ENCODE measurements at regions not wholly inside any gene's neighbourhood (a gene's known extent, or its start where the extent isn't known, plus 50 kb on each side); places are given as distances from the start of the nearest gene placed in this dataset.
A peak's percentile ranks its signal among the peaks of the same experiment; 100 is the strongest.

GRCh38 chr1:201718346-201719202, 110.4 kb upstream of the IPO9 start:
- no peak overlapping the region for H3K4me3 Mint-ChIP-seq
- no peak for DNase-seq
- H3K9me3 Mint-ChIP-seq, result no peaks in the 10 kb centered on the region
- H3K27me3 Mint-ChIP-seq (ENCODE audit: insufficient read depth), result no peaks in the 10 kb centered on the region
- H3K36me3 Mint-ChIP-seq (ENCODE audit: low read depth), result peaks cover 13% of the 10 kb centered on the region
- H3K4me1 ChIP-seq (ENCODE audit: control insufficient read depth, insufficient read depth, low read length), result peaks cover 18% of the 10 kb centered on the region
- no peaks in the 10 kb centered on the region for H3K36me3 ChIP-seq (ENCODE audit: control insufficient read depth, insufficient read depth, low read length)
- H3K27ac Mint-ChIP-seq, result no peak overlapping the region
- 95 to 97% methylated on average over 26 to 36 of the region's 36 CpGs for WGBS, 2 experiments (ENCODE audit: insufficient coverage in 1 of 2, insufficient read length in 1 of 2)
- no peak overlapping the region for H3K4me3 ChIP-seq (ENCODE audit: low read length)
- H3K4me1 Mint-ChIP-seq, result peaks cover 37% of the 10 kb centered on the region
- no peaks in the 10 kb centered on the region for H3K27me3 ChIP-seq (ENCODE audit: control insufficient read depth, insufficient read depth, low read length, poor library complexity, severe bottlenecking)
- H3K9ac ChIP-seq (ENCODE audit: extremely low read depth, low read length, poor library complexity, severe bottlenecking), result no peak overlapping the region
- H3K9me3 ChIP-seq (ENCODE audit: control insufficient read depth, low read length), result no peaks in the 10 kb centered on the region
- H3K27ac ChIP-seq (ENCODE audit: low read depth, low read length), result no peak overlapping the region
- TF ChIP-seq, protein P1, sequence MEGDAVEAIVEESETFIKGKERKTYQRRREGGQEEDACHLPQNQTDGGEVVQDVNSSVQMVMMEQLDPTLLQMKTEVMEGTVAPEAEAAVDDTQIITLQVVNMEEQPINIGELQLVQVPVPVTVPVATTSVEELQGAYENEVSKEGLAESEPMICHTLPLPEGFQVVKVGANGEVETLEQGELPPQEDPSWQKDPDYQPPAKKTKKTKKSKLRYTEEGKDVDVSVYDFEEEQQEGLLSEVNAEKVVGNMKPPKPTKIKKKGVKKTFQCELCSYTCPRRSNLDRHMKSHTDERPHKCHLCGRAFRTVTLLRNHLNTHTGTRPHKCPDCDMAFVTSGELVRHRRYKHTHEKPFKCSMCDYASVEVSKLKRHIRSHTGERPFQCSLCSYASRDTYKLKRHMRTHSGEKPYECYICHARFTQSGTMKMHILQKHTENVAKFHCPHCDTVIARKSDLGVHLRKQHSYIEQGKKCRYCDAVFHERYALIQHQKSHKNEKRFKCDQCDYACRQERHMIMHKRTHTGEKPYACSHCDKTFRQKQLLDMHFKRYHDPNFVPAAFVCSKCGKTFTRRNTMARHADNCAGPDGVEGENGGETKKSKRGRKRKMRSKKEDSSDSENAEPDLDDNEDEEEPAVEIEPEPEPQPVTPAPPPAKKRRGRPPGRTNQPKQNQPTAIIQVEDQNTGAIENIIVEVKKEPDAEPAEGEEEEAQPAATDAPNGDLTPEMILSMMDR (conservative IDR thresholded peaks at IDR 0.05), result no peak

DNA sequence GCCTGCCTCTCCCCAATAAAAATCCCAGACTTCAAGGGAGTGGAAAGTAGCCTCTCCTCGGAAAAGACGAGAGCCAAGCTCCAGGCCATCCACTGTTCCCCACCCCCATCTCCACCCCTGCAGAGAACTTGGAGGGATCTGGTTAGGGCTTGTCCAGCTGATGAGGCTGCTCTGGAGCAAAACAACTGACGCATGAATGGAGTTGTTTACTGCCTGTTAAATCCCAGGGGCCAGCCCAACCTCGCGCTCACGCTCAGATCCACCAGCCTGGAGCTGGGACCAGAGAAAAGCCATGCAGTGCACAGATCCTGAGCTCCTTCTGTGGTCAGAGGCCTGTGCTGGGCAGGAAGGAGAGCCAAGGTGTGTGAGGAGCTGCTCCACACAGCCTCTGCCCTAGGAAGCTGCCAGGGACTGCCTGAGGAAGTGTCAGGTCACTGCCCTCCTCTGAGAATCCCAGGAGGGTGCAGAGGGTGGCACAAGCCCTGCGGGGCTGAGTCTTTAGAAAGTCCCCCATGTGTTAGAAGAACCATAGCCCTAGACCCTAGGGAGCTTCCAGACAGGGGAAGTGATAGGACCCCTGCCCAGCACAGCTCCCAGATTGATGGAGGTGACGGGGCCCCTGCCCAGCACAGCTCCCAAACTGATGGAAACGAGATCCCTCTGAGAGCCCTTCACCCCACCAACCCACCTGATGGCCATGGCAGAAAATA, 109.0 kb upstream of the IPO9 start:
- Histone ChIP-seq H3K27ac (ENCODE audit: low read depth, low read length) (no peak overlapping the region), H3K4me3 (ENCODE audit: low read length) (no peak overlapping the region), H3K36me3 (ENCODE audit: control insufficient read depth, insufficient read depth, low read length) (no peaks in the 10 kb centered on the region), H3K27me3 (ENCODE audit: control insufficient read depth, insufficient read depth, low read length, poor library complexity, severe bottlenecking) (no peaks in the 10 kb centered on the region), H3K9ac (ENCODE audit: extremely low read depth, low read length, poor library complexity, severe bottlenecking) (no peak overlapping the region), H3K9me3 (ENCODE audit: control insufficient read depth, low read length) (no peaks in the 10 kb centered on the region), H3K4me1 (ENCODE audit: control insufficient read depth, insufficient read depth, low read length) (peaks cover 18% of the 10 kb centered on the region)
- Mint-ChIP-seq H3K4me3 (peak overlapping the region; percentile 36), H3K27ac (peak overlapping the region; percentile 90), H3K27me3 (ENCODE audit: insufficient read depth) (no peaks in the 10 kb centered on the region), H3K36me3 (ENCODE audit: low read depth) (peaks cover 13% of the 10 kb centered on the region), H3K4me1 (peaks cover 44% of the 10 kb centered on the region), H3K9me3 (no peaks in the 10 kb centered on the region)
- TF ChIP-seq, protein P1 (conservative IDR thresholded peaks at IDR 0.05), result no peak
- 71 to 73% methylated on average over 4 to 9 of the region's 9 CpGs for WGBS, 2 experiments (ENCODE audit: insufficient coverage in 1 of 2, insufficient read length in 1 of 2)
- DNase-seq, result peak; percentile 79

DNA sequence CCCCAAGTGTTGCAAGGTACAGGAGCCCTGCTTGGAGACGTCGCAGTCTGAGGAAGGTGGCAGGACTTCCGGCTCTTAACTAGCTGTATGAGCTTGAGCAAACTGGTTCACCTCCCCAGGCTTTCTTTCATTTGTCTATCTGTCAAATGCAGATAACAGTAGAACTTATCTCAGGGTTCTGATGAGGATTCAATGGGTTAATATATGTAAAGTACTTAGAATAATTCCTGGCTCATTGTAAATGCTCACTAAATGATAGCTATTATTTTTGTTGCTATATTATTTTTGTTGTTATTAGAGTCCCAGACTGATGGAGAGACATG, 108.5 kb upstream of the IPO9 start:
- peaks cover 44% of the 10 kb centered on the region for H3K4me1 Mint-ChIP-seq
- DNase-seq, result no peak
- WGBS, 2 experiments (ENCODE audit: insufficient coverage in 1 of 2, insufficient read length in 1 of 2), result 83 to 91% methylated on average over 3 of the region's 3 CpGs
- Histone ChIP-seq H3K9ac (ENCODE audit: extremely low read depth, low read length, poor library complexity, severe bottlenecking) (no peak overlapping the region), H3K36me3 (ENCODE audit: control insufficient read depth, insufficient read depth, low read length) (no peaks in the 10 kb centered on the region), H3K4me3 (ENCODE audit: low read length) (no peak overlapping the region), H3K27me3 (ENCODE audit: control insufficient read depth, insufficient read depth, low read length, poor library complexity, severe bottlenecking) (no peaks in the 10 kb centered on the region), H3K9me3 (ENCODE audit: control insufficient read depth, low read length) (no peaks in the 10 kb centered on the region), H3K27ac (ENCODE audit: low read depth, low read length) (no peak overlapping the region), H3K4me1 (ENCODE audit: control insufficient read depth, insufficient read depth, low read length) (peaks cover 18% of the 10 kb centered on the region)
- peak overlapping the region; percentile 36 for H3K4me3 Mint-ChIP-seq
- no peaks in the 10 kb centered on the region for H3K9me3 Mint-ChIP-seq
- H3K36me3 Mint-ChIP-seq (ENCODE audit: low read depth), result peaks cover 13% of the 10 kb centered on the region
- TF ChIP-seq, protein P1 (conservative IDR thresholded peaks at IDR 0.05), result no peak
- H3K27ac Mint-ChIP-seq, result peak overlapping the region; percentile 90
- peaks cover under 1% of the 10 kb centered on the region for H3K27me3 Mint-ChIP-seq (ENCODE audit: insufficient read depth)
